GM21515 (cell line): ENCODE measurements at regions not wholly inside any gene's neighbourhood (a gene's known extent, or its start where the extent isn't known, plus 50 kb on each side); places are given as distances from the start of the nearest gene placed in this dataset.

Experiments used
- ATAC-seq: cut with Tn5 transposase; IDR thresholded peaks from one replicate; pipeline ENCODE4 v1.9.1; 2021; ENCODE audit not compliant: unreplicated experiment

DNA sequence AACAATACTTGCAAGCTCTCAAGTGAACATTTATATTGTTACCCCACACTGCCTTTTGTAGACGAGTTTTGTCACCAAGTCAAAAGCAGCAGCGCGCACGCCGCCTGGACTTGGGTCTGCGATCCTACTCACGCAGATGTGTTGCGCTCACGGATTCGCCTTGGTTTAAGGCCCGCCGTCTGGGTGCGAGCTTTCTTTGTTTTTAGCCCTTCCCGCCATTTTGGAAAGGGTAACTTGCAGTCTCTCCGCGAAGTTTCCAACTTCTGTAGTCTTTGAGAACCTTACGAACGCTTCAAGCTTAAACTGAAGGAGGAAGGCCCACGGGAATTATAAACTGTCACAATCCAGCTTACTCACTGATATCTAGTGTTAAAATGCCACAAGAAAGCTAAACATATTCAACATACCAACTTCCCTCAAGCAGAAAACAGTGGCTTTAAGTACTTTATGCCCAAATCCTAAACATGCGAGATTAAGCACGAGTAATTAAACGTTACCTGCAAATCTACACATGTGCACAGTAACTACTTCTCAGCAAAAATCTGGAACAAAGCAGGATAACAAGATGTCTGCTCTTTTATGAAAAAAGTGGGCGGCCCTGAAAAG, 80.4 kb upstream of the BTN3A2 start:
- no peak for ATAC-seq

GRCh38 chr6:26285143-26286134, 79.6 kb upstream of the BTN3A2 start:
- ATAC-seq, result peak; percentile 68

DNA sequence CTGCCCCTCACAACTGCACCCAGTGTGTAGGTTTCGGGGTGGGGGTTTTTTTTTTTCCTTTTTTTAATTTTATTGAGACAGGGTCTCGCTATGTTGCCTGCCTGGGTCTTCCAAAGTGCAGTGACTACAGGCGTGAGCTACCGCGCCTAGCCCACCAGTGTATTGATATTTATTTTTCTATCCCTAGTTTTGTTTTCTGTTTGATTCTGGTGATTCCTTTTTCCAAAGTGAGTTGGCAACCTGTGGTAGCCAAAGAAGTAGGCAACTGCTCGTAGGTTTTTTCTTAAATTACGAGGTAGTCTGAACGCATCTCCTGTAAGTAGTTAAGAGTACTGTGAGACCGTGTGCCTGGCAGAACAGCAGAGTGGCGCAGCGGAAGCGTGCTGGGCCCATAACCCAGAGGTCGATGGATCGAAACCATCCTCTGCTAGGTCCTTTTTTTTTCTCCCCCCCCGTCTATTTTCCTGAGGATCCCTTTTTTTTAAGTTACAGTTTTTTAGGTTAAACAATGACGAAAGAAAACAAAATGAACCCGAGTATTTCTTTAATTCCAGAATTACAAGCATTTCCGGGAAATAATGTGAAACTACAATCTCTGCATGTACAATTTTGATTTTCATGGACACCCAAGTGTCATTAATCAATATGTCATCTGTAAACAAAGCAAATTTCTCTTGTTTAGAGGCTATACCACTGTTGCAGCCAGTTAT, 78.7 kb upstream of the BTN3A2 start:
- no peak for ATAC-seq

- no peak for ATAC-seq
These were observed 76.8 kb upstream of the BTN3A2 start for GRCh38 chr6:26288155-26288554.

GRCh38 chr6:26290941-26291340, 74.1 kb upstream of the BTN3A2 start:
- ATAC-seq, result no peak

GRCh38 chr6:26292709-26293108, 72.3 kb upstream of the BTN3A2 start:
- no peak for ATAC-seq

- ATAC-seq, result no peak
These were observed 70.7 kb upstream of the BTN3A2 start for GRCh38 chr6:26294302-26294701.

DNA sequence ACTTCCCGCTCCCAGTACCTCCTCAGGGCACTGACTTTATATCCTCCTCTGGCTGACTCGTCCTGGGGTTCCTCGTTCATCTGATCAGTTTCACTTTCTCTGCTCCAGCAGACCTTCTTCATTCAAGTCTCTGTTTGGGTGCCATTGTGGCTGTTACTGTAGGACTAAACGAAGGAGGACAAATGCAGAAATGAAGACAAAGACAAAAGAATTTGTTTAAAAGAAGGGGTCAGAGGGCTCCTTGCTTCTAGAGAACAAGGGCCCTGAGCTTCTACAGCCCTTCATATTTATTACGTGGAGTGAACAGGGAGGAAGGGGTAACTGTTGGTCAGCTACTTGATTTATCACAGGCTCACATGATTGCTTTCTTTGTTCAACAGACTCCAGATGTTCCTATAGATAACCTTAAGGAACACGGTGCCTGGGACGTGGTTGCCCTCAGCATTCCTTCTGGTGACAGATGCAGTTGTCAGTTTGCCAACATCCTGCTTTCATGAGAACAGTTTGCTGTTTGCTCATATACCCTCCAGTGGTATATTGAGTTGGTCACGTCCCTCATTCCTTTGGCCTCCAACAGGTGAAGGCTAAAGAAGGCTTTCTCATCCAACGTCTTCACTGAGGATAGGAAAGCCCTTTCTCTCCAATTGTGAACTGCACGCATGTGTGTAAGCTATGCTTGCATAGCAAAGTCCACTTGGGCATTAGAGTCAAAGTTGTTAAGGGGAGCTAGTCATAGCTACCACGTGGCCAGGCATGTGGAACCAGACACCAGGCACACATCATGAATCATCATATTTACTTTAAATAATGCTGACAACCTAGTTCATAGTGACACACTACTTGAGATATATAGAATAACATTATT, 69.1 kb upstream of the BTN3A2 start:
- ATAC-seq, result no peak

DNA sequence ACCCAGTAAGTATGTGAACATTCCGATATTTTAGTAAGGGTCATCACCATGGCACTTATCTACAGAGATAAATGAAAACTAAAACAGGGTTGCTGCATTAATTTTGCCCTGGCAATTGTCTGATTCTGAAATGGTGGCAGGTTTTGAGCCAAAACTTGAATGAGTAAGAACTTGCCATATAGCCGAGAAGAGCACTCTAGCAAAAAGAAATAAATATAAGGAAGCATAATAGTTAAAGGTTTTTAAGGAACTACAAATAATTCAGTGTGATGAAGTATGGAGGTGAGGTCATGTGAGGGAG, 68.5 kb upstream of the BTN3A2 start:
- ATAC-seq, result no peak

DNA sequence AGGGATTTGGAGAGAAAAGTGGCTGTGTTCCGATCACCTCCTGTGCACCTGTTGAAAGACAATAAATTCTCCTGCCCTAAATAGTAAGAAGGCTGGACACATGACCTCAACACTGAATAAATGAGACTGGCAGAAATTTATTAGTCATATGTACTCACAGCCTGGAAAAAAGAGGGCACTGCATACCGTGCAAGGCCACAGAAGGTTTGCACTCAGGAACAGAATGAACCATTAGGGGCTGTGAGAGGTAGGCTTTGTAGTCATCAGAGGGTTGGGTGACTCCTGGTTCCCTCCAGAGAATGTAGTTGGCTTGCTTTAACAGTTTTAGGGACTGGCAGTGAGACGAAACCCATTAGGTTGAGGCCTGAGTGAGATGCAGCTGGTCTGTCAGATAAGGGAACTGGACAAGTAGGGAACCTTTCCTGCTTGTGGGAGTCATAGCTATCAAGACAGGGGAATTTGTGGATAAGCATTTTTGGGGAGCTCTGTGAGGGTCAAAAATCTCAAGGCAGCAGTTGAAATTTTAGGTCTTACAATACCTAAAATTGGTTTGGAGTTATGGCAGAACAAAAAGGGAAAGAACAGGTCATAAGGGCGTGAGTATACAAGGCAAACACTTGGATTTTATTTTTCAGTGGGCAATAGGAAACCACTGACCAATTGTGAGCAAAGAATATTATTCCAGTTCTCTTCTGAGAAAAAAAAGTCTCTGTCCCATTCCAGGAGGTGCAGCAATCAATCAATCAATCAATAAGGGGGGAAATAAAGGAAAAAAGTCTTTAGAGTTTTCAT, 67.9 kb upstream of the BTN3A2 start:
- ATAC-seq, result no peak

GRCh38 chr6:26299286-26300042, 65.5 kb upstream of the BTN3A2 start:
- no peak for ATAC-seq

DNA sequence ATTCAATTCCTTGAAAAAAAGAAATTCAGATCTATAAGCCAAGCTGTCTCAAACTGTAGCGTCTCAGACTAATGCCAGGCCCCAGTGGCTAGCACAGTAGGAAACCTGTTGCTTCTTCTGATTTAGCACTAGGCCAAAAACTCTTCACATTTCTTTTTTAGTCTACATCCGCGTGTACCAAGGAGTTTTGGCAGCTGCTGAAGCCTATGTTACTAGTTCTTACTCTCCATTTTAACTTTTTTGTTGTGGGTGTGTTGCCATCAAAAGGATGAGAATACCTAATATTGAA, 65.0 kb upstream of the BTN3A2 start:
- no peak for ATAC-seq

DNA sequence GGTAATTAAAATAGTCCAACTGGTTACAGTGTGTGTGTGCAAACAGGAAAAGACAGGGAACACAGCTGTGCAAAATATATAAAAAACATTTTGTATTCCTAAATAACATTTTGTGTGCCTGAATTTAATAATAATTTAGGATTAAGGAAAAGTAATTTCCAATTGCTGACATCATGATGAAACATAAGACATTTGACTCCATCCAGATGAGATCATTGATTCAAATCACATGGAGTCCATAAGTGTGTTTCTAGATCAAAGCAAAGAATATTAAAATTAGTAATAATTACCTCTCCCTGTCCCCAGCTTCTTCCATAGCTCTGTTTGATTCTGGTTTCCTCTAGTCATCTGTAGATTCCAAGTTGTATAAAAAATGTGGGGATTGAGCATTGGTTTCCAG, 64.6 kb upstream of the BTN3A2 start:
- no peak for ATAC-seq

- no peak for ATAC-seq
These were observed 64.2 kb upstream of the BTN3A2 start for GRCh38 chr6:26300828-26301227.

- no peak for ATAC-seq
These were observed 63.4 kb upstream of the BTN3A2 start for GRCh38 chr6:26301638-26302037.

DNA sequence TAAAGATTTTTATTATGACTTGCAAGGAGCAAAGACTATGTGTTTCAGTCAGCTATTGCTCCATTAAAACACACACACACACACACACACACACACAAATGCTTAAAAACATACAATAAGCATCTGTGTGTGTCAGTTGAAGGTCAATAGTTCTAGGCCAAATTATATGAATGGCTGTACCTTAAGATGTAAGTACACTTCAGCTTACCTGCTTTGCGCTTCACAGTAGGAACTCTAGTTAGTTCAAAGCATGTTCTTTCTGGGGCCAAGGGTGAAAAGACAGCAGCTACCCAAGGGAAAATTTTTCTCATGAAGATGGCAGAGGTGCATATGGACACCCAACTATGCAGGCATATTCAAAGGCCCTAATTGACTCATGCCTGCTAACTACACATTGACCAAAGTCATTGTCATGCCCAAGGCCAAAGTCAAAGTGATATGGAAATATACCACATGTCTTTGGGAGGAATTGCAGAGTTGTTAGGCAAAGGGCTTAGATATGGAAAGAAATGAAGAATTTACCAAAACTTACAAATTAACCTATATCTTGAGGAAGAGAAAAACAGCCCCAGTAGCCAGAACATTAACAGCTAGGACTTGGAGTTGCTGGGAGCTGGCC, 61.9 kb upstream of the BTN3A2 start:
- ATAC-seq, result no peak

DNA sequence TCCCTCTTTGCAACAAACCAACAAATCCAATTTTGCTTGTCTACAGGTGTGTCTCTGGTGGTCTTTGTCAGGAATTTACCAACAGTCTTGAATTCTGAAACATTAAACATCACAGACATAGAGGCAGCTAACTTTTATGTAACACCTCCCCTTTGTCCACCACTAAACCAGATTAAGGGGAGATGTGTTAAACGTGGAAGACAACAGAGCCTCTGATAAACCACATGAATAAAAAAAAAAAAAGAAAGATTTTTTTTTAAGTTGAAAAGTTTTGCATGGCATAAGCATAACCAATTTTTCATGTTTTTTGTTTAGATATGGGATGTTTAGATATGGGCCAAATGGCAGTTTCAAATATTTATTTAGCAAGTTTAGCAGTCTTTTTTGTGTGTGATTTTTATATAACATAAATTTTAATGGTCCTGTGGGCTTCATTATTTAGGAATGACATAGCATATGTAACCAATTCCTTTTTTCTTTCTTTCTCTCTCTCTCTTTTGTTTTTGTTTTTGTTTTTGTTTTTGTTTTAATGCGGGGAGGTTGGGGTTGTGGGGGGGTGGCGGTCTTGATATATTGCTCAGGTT, 60.7 kb upstream of the BTN3A2 start:
- ATAC-seq, result no peak

DNA sequence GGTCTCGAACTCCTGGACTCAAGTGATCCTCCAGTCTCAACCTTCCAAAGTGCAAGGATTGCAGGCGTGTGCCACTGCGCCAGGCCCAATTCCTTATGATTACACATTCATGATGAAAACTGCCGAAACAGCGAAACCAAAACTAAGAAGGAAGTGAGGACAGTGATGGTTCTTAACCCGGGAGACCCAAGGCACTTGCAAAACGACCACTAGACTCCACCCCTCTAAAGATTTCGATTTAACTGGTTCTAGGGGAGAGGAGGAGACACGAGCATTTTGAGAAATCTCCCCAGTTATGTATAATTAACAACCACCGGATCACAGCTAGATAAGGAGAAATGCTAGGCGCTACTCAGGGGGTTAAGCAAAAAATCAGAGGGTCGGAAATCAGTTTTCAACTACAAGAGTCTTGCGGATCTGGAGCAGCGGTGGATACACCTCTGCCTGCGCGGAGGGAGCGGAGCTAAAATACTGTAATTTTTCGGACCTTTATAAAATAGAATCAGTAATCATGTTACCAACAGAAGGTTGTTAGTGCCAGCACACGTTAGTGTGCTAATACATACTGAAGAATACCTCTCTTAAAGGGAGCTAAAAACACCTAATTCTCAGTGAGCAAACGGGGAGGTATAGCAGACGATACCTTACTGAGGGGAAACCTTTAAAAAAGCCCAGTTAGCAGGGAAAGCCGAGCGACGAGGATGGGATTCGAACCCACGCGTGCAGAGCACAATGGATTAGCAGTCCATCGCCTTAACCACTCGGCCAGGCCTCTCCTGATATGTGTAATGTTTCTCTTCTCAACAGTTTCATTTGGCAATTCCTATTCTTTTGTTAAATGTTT, 60.0 kb upstream of the BTN3A2 start:
- no peak for ATAC-seq
